ENCODE measurements at regions not wholly inside any gene's neighbourhood (a gene's known extent, or its start where the extent isn't known, plus 50 kb on each side); places are given as distances from the start of the nearest gene placed in this dataset.

- DNase-seq (ENCODE audit: low read depth in 3 of 3) = no peak
These were observed 375.6 kb downstream of the ICE1 start for GRCh38 chr5:5798041-5798440.

GRCh38 chr5:5795074-5795771, 372.7 kb downstream of the ICE1 start:
- DNase-seq (ENCODE audit: low read depth in 3 of 3) = no peak

GRCh38 chr5:5794118-5794560, 371.7 kb downstream of the ICE1 start:
- no peak for DNase-seq (ENCODE audit: low read depth in 3 of 3)

- DNase-seq (ENCODE audit: low read depth in 3 of 3) = no peak
These were observed 371.0 kb downstream of the ICE1 start for GRCh38 chr5:5793242-5794117.

- DNase-seq (ENCODE audit: low read depth in 3 of 3) = no peak
These were observed 369.6 kb downstream of the ICE1 start for GRCh38 chr5:5792106-5792505.

GRCh38 chr5:5788793-5789192, 366.3 kb downstream of the ICE1 start:
- no peak for DNase-seq (ENCODE audit: low read depth in 3 of 3)

GRCh38 chr5:5787373-5787772, 364.9 kb downstream of the ICE1 start:
- DNase-seq (ENCODE audit: low read depth in 3 of 3) = no peak

GRCh38 chr5:5784101-5784500, 361.6 kb downstream of the ICE1 start:
- DNase-seq (ENCODE audit: low read depth in 3 of 3) = no peak

GRCh38 chr5:5783021-5783420, 360.5 kb downstream of the ICE1 start:
- no peak for DNase-seq (ENCODE audit: low read depth in 3 of 3)

GRCh38 chr5:5782402-5782801, 359.9 kb downstream of the ICE1 start:
- no peak for DNase-seq (ENCODE audit: low read depth in 3 of 3)

- no peak for DNase-seq (ENCODE audit: low read depth in 3 of 3)
These were observed 358.9 kb downstream of the ICE1 start for GRCh38 chr5:5781335-5781734.

- no peak for DNase-seq (ENCODE audit: low read depth in 3 of 3)
These were observed 357.8 kb downstream of the ICE1 start for GRCh38 chr5:5780253-5780652.

- DNase-seq (ENCODE audit: low read depth in 3 of 3) = no peak
These were observed 354.5 kb downstream of the ICE1 start for GRCh38 chr5:5777013-5777412.

GRCh38 chr5:5772202-5772601, 349.7 kb downstream of the ICE1 start:
- no peak for DNase-seq (ENCODE audit: low read depth in 3 of 3)

GRCh38 chr5:5770825-5771224, 348.3 kb downstream of the ICE1 start:
- DNase-seq (ENCODE audit: low read depth in 3 of 3) = no peak

- no peak for DNase-seq (ENCODE audit: low read depth in 3 of 3)
These were observed 344.9 kb downstream of the ICE1 start for GRCh38 chr5:5767286-5767928.

- no peak for DNase-seq (ENCODE audit: low read depth in 3 of 3)
These were observed 342.8 kb downstream of the ICE1 start for GRCh38 chr5:5765066-5765850.

GRCh38 chr5:5764246-5764645, 341.8 kb downstream of the ICE1 start:
- no peak for DNase-seq (ENCODE audit: low read depth in 3 of 3)

GRCh38 chr5:5756762-5757161, 334.3 kb downstream of the ICE1 start:
- DNase-seq (ENCODE audit: low read depth in 3 of 3) = no peak

- no peak for DNase-seq (ENCODE audit: low read depth in 3 of 3)
These were observed 333.4 kb downstream of the ICE1 start for GRCh38 chr5:5755888-5756287.

- no peak for DNase-seq (ENCODE audit: low read depth in 3 of 3)
These were observed 330.4 kb downstream of the ICE1 start for GRCh38 chr5:5752844-5753243.

- no peak for DNase-seq (ENCODE audit: low read depth in 3 of 3)
These were observed 329.5 kb downstream of the ICE1 start for GRCh38 chr5:5751987-5752386.

All from stimulated activated CD4-positive, alpha-beta T cell treated with anti-CD3 and anti-CD28 coated beads, TNF-alpha, amount 100 ng/mL, for 4 hours (primary cell).